ENCODE measurements at regions not wholly inside any gene's neighbourhood (a gene's known extent, or its start where the extent isn't known, plus 50 kb on each side); places are given as distances from the start of the nearest gene placed in this dataset.

- no peaks in the 10 kb centered on the region for H3F3A ChIP-seq (ENCODE audit: insufficient read depth, low read length)
- H3K27me3 ChIP-seq (replicated peaks; ENCODE audit: insufficient read depth, low read length) = no peaks in the 10 kb centered on the region
- no peaks in the 10 kb centered on the region for H4K20me1 ChIP-seq (ENCODE audit: insufficient read depth, low read length)
- H3K27ac ChIP-seq (ENCODE audit: low read length) = no peak overlapping the region
- H3K9me3 ChIP-seq (replicated peaks; ENCODE audit: insufficient read depth, low read length) = no peaks in the 10 kb centered on the region
- no peaks in the 10 kb centered on the region for H3K79me2 ChIP-seq (ENCODE audit: low read length)
- no peak for TF ChIP-seq CTCF (IDR thresholded peaks at IDR 0.05; ENCODE audit: low read length)
- TF ChIP-seq EZH2 (optimal IDR thresholded peaks at IDR 0.05; ENCODE audit: low read depth, low read length) = no peak
- TF ChIP-seq EZH2phosphoT487 (IDR thresholded peaks at IDR 0.05; ENCODE audit: low read length) = no peak
- no peaks in the 10 kb centered on the region for H3K36me3 ChIP-seq (replicated peaks; ENCODE audit: insufficient read depth, low read length)
- no peak overlapping the region for H3K4me2 ChIP-seq (ENCODE audit: low read depth, low read length)
- H3K4me3 ChIP-seq (ENCODE audit: low read length) = no peak overlapping the region
- no peaks in the 10 kb centered on the region for H3K9me2 ChIP-seq (replicated peaks; ENCODE audit: insufficient read depth, low read length)
- no peak overlapping the region for H2AFZ ChIP-seq (ENCODE audit: low read length)
- no peak overlapping the region for H3K9ac ChIP-seq (ENCODE audit: low read length)
- no peak for DNase-seq
- H3K4me1 ChIP-seq (ENCODE audit: low read length) = no peaks in the 10 kb centered on the region
Observed at GRCh38 chr18:22546905-22547570, 129.3 kb upstream of the CTAGE1 start.

- no peaks in the 10 kb centered on the region for H3K9me2 ChIP-seq (replicated peaks; ENCODE audit: insufficient read depth, low read length)
- H3K4me1 ChIP-seq (ENCODE audit: low read length) = no peaks in the 10 kb centered on the region
- H3K27ac ChIP-seq (ENCODE audit: low read length) = no peak overlapping the region
Observed at GRCh38 chr18:22547807-22548561, 130.3 kb upstream of the CTAGE1 start.

GRCh38 chr18:22549260-22549937 is 131.7 kb upstream of the CTAGE1 start:
- no peak for DNase-seq
- Histone ChIP-seq H3K4me3 (ENCODE audit: low read length) (no peak overlapping the region), H3K79me2 (ENCODE audit: low read length) (no peaks in the 10 kb centered on the region), H3K4me1 (ENCODE audit: low read length) (no peaks in the 10 kb centered on the region), H3K27me3 (replicated peaks; ENCODE audit: insufficient read depth, low read length) (no peaks in the 10 kb centered on the region), H3K9ac (ENCODE audit: low read length) (no peak overlapping the region), H3K9me2 (replicated peaks; ENCODE audit: insufficient read depth, low read length) (no peaks in the 10 kb centered on the region), H3K4me2 (ENCODE audit: low read depth, low read length) (no peak overlapping the region), H3K36me3 (replicated peaks; ENCODE audit: insufficient read depth, low read length) (no peaks in the 10 kb centered on the region), H4K20me1 (ENCODE audit: insufficient read depth, low read length) (no peaks in the 10 kb centered on the region), H3K27ac (ENCODE audit: low read length) (no peak overlapping the region), H3K9me3 (replicated peaks; ENCODE audit: insufficient read depth, low read length) (no peaks in the 10 kb centered on the region), H3F3A (ENCODE audit: insufficient read depth, low read length) (no peaks in the 10 kb centered on the region), H2AFZ (ENCODE audit: low read length) (no peak overlapping the region)
- TF ChIP-seq EZH2phosphoT487 (IDR thresholded peaks at IDR 0.05; ENCODE audit: low read length) (no peak), CTCF (IDR thresholded peaks at IDR 0.05; ENCODE audit: low read length) (no peak), EZH2 (optimal IDR thresholded peaks at IDR 0.05; ENCODE audit: low read depth, low read length) (no peak)

More at GRCh38 chr18:22547807-22548561, 130.3 kb upstream of the CTAGE1 start:
- no peaks in the 10 kb centered on the region for H3K9me3 ChIP-seq (replicated peaks; ENCODE audit: insufficient read depth, low read length)
- no peak overlapping the region for H2AFZ ChIP-seq (ENCODE audit: low read length)
- TF ChIP-seq CTCF (IDR thresholded peaks at IDR 0.05; ENCODE audit: low read length) (no peak), EZH2phosphoT487 (IDR thresholded peaks at IDR 0.05; ENCODE audit: low read length) (no peak), EZH2 (optimal IDR thresholded peaks at IDR 0.05; ENCODE audit: low read depth, low read length) (no peak)
- no peaks in the 10 kb centered on the region for H3K36me3 ChIP-seq (replicated peaks; ENCODE audit: insufficient read depth, low read length)
- no peaks in the 10 kb centered on the region for H3K79me2 ChIP-seq (ENCODE audit: low read length)
- H3F3A ChIP-seq (ENCODE audit: insufficient read depth, low read length) = no peaks in the 10 kb centered on the region
- H3K4me2 ChIP-seq (ENCODE audit: low read depth, low read length) = no peak overlapping the region
- no peak overlapping the region for H3K4me3 ChIP-seq (ENCODE audit: low read length)
- no peaks in the 10 kb centered on the region for H4K20me1 ChIP-seq (ENCODE audit: insufficient read depth, low read length)
- H3K9ac ChIP-seq (ENCODE audit: low read length) = no peak overlapping the region
- DNase-seq = no peak
- H3K27me3 ChIP-seq (replicated peaks; ENCODE audit: insufficient read depth, low read length) = no peaks in the 10 kb centered on the region

All from MM.1S (cell line).